D341Med (cell line): ENCODE measurements at regions not wholly inside any gene's neighbourhood (a gene's known extent, or its start where the extent isn't known, plus 50 kb on each side); places are given as distances from the start of the nearest gene placed in this dataset.
"Not testable (repeated sequence)": the region's sequence is repeated elsewhere in the genome, so short reads cannot be mapped to it uniquely, and the experiment has no call there.

Experiments used
- DNase-seq: peaks from one replicate; pipeline ENCODE4 v3.0.0; 2012; ENCODE audit warnings: low spot score

DNA sequence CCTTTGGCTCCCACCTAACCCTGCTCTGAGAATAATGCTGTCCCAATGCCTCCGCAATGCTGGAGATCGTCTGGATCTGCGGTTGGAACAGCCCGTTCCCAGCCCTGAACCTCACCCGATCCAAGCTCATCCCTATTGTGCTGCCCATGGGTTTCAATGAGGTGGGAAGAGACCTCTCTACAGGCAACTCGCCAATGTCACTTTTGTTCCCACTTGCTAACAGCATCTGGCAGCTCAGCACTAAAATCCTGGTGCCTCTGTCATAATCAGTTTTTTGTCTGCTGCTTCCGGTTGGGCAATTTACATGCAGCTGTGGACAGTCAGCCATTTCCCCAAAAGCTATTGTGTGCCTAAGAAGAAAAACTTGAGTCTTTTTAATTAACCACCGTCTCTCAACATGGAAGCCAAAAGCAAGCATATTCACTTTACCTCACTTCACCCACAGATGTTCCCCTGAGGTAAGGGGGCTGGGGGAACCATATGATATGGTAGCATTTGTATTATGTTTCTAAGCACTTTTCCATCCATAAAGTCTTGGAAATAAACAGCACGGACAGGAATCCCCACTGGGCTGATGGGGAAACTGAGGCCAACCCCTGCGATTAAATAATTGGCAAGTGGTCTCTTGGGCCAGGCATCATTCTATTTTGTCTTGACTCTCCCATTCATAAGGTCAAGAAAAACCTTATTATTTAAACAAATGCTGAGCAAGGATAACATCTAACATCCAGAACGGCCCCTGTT, 159.2 kb upstream of the CDH5 start:
- DNase-seq: no peak

DNA sequence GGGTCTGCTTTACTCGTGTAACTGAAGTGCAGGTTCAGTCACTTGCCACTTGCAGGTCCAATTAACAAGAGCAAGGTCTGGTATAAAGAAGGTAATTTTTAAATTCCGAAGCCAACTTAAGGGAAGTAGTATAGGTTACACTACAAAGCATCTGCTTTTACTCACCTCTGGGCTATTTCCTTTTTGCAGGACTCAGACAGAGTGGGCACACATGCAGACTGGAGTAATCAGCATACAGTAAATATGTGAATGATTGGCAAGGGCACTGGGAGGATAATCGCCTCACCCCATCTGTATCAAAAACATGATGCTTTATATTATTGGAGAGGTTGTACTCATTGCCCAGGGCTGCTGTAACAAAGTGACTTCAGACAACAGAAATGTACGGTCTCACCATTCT, 160.1 kb upstream of the CDH5 start:
- DNase-seq: no peak

DNA sequence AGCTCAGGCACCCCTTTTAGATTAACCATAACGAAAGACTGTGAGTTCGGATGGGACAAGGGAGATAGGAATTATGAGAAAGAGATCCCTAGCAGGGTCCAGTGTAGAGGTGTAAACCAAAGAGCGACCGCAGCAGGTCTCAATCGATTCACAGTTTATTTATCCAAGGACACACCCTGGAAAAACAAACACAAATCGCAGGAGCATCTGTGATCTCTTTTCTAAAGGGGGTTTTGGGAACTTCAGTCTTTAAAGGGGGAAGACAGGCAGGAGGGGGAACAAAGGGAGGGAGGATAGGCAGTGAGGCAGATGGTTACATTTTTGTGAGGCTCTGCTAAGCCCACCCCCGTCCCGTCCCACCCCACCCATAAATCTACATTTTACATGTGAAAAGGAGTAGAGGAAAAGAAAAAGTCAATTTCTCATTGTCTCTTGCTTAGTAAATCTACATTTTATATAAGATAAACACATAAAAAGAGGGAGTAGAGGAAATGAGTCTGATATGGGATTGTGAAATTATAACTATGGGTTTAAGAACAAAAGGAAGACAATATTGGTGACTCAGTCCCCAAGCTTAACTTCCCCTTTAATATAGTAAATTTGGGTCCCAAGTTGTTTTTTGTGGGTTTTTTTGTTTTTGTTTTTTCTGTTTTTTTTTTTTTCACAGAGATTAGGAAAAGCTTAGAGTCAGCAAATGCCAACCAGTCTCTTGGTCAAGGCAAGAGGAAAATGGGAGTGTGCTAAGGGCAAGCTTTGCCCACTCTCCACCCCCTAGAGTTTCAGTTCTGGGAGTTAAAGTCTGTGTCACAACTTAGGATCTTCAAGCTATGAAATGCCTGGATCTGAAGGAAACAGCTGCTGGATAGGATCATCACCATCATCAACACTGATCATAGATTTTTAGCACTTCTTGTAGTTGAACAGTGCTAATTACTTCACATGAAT, 160.9 kb upstream of the CDH5 start:
- no peak for DNase-seq

DNA sequence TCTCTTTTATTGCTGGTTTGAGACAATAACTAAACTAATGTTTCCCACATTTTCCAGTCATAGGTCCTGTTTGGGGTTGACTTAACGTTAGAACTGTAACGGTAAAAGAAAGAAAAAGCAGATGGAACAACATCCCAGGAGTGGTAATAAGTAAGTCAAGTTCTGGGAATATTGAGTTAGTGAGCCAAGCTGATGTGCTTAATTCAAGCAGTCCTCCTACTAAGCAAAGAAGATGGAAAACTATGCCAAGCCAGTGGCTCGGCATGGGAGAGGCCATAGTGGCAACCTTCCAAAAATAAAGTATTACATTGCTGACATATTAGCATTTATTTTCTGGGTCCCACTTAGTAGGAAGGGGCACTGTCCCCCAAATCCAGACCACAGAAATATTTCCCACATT, 161.7 kb upstream of the CDH5 start:
- DNase-seq: no peak

DNA sequence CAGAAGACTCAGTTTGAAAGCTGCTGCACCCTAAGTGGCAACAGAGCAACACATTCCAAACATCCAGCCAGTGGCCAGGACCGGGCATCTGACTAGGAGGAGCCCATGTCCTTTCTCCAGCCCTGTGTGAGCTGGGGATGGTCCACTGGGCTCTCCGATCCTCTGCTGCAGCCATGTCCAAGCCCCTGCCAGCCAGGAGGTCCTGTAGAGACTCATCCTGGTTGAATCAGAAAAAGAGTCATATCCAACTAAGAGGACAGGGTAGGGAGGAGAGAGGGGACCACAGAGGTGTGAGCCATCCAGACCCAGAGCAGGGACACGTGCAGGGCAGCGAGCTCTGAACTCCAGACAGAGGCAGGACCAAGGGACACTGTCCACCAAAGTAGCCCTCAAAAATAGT, 163.0 kb upstream of the CDH5 start:
- no peak for DNase-seq

DNA sequence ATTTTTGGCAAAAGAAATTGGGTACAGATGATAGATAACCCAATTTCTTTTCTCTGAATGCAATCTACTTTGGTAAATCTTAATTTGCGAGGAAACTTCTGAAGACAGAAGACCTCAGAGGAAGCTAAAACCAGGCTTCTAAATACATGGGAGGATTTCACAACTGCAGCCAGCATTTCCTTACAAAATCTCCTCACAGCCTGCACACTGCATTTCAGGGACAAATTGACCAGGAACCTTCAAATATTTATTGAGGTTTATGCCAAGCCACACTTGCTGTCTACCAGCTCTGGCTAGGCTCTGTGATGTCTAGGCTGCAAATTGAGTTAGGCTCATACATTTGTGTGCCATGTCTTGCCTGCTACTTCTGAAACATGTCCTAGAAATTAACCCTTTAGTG, 167.3 kb upstream of the CDH5 start:
- DNase-seq: no peak

DNA sequence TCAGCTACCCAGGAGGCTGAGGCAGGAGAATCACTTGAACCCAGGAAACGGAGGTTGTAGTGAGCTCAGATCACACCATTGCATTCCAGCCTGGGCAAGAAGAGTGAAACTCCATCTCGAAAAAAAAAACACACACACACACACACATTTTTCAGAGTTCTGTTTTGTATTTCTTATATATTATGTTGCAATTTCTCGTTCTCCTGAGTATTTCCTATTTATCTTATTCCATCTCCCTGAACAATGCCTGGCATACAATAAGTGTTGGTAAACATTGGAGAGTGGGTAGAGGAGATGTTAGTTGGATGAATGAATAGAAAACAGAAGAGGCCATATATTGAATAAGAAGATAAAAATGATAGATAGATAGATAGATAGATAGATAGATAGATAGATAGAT, 167.8 kb upstream of the CDH5 start:
- no peak for DNase-seq

DNA sequence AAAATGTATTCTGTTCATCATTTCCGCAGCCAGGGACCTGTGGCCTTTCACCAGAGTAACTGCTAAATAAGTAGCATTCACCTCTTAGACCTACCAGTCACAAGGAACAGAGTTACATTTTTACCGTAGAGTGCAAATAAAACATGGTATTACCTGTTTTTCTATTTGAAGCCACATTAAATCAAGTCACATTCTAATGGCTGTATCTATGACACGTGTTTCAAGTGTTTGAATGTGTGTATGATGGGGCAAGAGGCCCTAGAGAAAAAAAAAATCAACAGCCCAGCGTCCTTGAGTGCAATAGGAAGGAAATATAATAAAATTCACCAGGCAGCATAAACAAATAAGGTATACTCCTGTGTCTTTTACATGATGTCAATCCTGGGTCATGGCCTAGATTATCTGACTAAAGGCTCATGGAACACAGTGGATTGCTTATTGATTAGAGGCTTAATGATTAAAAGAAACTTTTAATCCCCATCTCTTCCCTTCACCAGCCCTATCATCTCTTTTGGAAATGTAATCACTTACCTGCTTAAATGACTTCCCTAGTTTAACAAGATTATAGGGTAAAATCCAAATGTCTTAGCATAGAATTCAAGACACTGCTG, 168.7 kb upstream of the CDH5 start:
- DNase-seq: no peak

DNA sequence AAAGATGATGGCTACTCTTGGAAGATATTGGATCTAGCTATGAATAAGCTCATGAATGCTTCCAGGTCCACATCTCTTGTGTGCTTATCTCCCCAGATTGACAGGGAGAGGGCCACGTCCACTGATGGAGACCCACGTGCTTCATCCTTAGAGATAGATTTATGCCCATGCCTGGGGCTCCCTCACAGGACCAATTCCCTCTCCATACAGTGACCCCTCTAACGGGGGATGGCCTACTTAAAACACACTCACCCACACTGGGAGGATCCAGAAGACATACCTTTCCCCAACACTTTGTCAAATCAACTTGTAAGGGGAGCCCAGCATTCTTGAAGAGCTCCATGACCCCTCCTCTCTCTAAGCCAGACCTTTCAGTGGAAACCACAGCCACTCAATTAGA, 169.7 kb upstream of the CDH5 start:
- DNase-seq: no peak

DNA sequence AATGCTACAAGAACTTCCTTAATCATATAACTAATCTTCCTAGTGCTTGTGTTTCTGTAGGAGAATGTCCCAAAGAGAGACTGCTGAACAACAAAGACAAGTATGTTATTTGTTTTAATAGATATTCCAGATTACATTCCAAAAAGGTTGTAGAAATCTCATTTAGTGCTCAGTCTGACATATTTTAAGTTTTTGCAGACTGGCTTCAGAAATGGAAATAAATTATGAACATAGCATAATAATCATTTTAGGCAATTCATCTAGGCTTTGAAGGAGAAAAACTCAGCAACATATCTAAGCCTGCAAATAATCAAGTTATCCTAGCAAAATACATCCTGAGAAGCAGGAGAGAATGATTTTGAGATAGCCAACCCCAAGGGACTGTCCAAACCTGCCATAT, 171.6 kb upstream of the CDH5 start:
- no peak for DNase-seq

DNA sequence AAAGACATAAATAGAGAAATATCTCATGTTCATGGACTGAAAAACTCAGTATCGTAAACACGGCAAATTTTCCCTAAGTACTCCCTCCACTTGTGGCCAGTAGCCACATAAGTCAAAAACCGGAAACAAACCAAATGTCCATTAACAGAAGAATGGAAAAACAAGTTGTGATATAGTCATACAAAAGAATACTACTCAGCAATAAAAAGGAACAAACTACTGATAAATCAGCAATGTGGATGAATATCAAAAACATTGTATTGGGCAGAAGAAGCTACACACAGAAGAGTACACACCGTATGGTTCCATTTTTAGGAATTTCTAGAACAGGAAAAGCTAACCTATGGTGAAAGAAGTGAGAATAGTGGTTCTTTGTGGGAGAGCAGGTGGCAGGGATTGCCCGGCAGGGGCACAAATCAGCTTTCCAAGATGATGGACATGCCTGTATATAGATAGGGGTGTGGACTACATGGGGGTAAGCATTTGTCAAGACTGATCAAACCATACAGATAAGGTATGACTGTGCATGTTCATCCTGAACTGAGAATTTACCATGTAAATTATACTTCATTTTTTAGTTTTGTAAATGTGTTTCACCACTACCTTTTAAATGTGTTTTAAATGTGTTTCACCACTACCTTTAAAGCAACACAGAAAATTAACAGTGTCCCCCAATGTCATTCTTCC, 172.8 kb upstream of the CDH5 start:
- DNase-seq: no peak

DNA sequence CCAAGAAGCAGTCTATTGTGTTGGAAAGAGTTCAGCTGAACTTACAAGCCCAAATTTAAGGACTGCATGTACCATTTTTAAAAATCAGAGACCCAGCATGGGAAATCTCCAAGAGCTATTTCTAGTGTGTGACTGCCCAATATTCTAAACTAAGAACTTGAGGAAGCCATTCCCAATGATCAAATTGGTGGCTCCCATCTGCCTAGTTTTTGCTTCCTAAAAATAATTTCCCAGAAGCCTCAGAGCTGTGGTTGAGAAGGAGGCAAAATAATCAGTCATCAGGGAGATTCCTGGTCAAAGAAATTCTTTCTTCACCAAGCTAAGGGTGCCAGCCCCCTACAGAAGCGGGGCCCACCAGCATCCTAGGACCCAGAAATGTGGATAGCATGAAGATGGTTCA, 176.1 kb upstream of the CDH5 start:
- DNase-seq: no peak

DNA sequence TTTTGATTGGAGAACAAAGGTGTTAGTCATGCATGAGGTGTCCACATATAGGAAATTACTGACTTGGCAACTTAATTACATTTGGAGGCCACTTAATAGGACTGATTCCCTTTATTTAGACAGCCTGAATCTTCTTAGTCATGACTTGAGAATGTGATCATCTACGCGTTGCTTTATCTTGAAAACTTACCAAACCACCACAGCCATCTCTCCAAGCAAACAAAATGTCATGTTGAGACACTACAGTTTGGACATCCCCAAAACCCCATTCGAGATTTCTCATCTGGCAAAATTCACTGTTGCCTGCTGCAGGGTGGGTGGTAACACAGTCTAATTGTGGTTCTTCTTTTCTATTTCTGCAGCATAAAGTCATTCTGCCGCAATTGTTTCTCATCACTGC, 176.5 kb upstream of the CDH5 start:
- no peak for DNase-seq

DNA sequence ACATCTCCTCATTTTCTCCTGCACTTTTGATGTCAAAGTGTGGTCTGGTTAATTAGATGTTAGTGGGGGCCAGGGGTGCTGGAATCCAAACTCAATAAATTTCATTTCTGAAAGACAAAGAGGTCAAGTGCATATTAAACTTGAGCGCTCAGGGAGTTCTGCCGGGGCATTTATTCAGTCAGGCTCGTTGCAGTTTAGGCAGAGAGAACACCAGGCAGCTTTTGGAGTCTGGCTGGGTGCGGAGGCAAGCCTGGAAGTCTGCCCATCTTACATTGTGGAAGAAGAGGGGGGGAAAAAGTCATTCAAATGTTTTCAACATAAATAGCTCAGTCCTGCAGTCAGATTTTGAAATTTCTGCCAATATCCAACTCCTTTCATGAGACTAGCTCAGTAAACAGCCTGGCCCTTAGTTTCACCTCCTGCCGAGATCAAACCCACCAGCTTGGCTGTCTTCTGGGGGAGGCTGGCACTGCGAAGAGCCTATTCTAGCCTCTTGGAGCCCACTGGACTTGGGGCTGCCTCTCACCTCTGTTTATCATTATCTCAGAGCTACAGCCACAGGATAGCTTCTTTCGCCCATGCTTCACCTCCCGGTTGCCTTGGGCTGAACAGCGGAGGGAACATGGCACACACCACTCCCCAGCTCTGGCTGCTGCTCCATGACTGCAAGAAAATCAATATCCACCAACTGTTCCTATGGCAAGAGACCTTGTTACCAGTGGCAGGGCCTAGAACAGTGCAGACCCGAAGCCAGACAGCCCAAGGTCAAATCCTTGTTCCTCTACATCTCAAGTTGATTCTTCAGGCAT, 177.4 kb upstream of the CDH5 start:
- no peak for DNase-seq

DNA sequence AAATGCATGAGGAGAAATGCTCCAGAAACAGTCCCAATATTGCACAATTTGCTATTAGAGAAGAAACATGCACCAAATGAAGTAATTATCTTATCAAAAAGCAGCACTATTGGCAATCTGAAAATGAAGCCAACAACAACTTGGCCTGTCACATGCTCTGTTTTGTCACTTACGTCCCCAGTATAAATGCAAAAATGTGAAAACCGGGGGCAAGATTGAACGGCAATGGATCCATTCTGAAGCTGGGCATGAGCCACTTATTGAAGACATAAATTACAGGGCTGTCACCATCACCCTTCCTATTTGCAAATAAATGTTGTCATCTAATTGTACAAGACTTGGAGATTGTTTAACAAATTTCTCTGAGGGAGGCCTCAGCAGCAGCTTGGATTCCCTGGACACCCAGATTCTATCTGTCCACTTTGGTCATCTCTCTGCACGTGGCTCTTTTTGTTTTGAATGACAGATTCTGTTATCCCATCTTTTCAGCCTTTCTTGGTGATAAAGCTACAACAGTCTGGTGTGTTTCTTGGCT, 180.2 kb upstream of the CDH5 start:
- no peak for DNase-seq

DNA sequence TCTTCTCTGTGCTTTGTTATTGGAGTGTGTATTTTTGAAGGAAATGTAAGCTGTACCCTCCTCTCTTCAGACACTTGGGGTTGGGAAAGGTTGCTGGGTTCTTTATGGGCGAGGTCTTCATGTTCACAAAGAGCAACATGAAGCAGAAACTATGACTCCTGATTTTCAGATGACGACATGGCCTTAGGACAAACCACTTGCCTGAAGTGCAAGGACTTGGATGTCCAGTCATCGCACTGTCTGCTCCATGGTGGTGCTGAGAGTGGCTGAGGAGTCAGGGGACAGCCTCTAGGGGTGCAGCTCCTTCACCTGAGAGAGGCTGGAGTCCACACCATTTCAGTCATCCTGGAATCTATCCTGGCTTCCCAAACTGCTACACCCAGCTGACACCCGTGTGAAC, 183.9 kb upstream of the CDH5 start:
- DNase-seq: no peak

DNA sequence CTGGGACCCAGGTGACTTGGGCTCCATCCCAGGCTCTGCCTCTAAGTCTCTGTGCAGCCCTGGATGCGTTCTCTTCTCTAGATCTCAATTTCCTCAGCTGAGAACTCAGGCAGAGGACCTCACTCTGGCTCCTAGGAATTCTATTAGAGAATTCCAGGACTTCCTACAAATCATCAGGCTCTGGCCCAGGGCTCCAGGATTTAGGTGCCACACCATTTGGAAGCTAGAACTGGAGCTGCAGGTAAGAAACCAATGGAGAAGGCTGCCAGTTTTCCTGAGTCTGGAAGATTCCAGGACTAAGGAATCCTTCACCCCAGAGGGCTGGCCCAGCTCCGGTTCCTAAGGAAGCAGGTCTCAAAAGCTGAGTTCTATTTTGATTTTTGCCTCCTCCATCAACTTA, 189.8 kb upstream of the CDH5 start:
- DNase-seq: no peak

DNA sequence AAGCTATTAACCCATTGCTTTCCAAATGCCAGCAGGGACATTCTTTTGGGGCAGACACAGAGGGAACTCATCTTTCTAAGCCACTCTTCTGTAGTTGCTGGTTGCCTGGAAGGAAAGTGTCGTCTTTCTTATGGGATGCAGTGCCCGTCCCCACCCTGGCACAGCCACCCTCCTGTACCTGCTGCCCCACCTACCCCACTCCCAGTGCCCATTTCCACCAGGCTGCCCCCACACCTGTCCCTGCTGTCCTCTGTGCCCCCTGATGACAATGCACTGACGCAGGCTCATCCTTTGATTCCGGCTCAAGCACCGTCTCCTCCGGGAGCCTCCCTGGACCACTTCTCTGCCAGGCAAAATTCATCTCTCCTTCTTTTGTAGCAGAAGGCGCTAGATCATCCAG, 190.4 kb upstream of the CDH5 start:
- DNase-seq: no peak

DNA sequence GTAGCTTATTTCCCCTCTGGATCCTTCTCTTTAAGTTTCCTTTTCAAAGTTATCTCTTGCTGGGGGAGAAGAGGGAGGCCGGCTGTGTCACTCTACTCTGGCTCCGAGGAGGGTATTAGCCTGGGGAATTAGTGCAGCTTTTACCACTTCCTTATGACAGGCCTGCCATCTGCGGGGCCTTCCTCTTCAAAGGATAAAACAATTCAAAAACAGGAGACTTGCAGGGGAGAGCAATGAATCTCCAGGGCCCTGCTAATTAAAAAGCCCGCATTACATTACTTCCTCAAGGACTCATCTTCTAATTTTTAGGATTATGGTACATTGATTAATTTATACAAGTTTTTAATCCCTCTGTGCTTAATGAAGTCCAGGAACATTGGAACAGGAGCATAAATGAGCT, 190.9 kb upstream of the CDH5 start:
- peak; percentile 55 for DNase-seq

DNA sequence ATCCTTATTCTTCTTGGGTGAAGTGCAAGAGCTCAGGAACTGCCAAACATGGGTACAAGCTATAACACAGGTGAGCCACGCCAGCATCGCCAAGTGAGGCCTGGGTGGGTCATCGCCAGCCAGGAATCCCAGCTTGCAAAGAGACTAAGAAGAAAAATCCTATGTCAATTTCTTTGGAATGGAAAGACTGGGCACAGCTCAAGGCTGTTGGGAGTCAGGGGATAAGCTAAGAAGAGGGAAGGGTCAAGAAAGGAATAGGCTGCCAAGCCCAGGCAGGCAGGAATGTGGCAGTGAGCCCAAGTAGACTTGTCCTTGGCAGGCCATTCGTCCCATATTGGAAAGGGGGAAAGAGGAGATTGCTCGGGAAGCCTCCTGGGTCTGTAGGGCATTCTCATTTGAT, 191.4 kb upstream of the CDH5 start:
- DNase-seq: no peak

DNA sequence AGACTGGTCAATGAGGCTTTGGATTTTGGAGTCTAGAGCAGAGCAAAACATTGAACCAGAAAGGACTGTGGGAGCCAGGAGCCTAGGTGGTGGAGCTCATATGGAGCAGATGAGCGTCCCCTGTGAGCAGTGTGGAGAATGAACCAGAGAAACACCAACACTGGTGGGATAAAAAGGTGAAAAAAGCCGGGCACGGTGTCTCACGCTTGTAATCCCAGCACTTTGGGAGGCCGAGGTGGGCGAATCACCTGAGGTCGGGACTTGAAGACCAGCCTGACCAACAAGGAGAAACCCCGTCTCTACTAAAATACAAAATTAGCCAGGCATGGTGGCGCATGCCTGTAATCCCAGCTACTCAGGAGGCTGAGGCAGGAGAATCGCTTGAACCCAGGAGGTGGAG, 192.7 kb upstream of the CDH5 start:
- DNase-seq: not testable (repeated sequence)
